ENCODE measurements at regions not wholly inside any gene's neighbourhood (a gene's known extent, or its start where the extent isn't known, plus 50 kb on each side); places are given as distances from the start of the nearest gene placed in this dataset.

- Histone ChIP-seq H3K4me3 (ENCODE audit: low read length in 2 of 2) (no peak overlapping the region), H3K4me1 (ENCODE audit: control insufficient read depth in 2 of 2, insufficient read depth in 2 of 2, low read length in 2 of 2) (no peaks in the 10 kb centered on the region), H3K27ac (ENCODE audit: low read depth in 1 of 2, low read length in 1 of 2) (no peak overlapping the region), H3K36me3 (ENCODE audit: control insufficient read depth in 2 of 2, insufficient read depth in 2 of 2, low read length in 1 of 2) (no peaks in the 10 kb centered on the region), H3K9me3 (ENCODE audit: control insufficient read depth in 2 of 2, insufficient read depth in 1 of 2, low read length in 1 of 2) (peaks cover 0 to 9% of the 10 kb centered on the region in 2 donors), H3K27me3 (ENCODE audit: control insufficient read depth in 2 of 2, insufficient read depth in 1 of 2, low read length in 1 of 2) (no peaks in the 10 kb centered on the region)
- 93% methylated on average over 1 of the region's 1 CpG for WGBS
- DNase-seq (ENCODE audit: low read depth in 6 of 9, low spot score in 9 of 9) = no peak
Observed at GRCh38 chr5:66452109-66452508, 144.1 kb upstream of the MAST4 start.

GRCh38 chr5:66454186-66455078, 141.8 kb upstream of the MAST4 start:
- 97% methylated on average over 13 of the region's 13 CpGs for WGBS
- peaks cover 0 to 9% of the 10 kb centered on the region in 2 donors for H3K9me3 ChIP-seq (ENCODE audit: control insufficient read depth in 2 of 2, insufficient read depth in 1 of 2, low read length in 1 of 2)
- no peaks in the 10 kb centered on the region for H3K27me3 ChIP-seq (ENCODE audit: control insufficient read depth in 2 of 2, insufficient read depth in 1 of 2, low read length in 1 of 2)
- H3K36me3 ChIP-seq (ENCODE audit: control insufficient read depth in 2 of 2, insufficient read depth in 2 of 2, low read length in 1 of 2) = no peaks in the 10 kb centered on the region
- no peak overlapping the region for H3K27ac ChIP-seq (ENCODE audit: low read depth in 1 of 2, low read length in 1 of 2)
- no peak for DNase-seq (ENCODE audit: low read depth in 6 of 9, low spot score in 9 of 9)
- no peak overlapping the region for H3K4me3 ChIP-seq (ENCODE audit: low read length in 2 of 2)
- no peaks in the 10 kb centered on the region for H3K4me1 ChIP-seq (ENCODE audit: control insufficient read depth in 2 of 2, insufficient read depth in 2 of 2, low read length in 2 of 2)

- Histone ChIP-seq H3K36me3 (ENCODE audit: control insufficient read depth in 2 of 2, insufficient read depth in 2 of 2, low read length in 1 of 2) (no peaks in the 10 kb centered on the region), H3K4me3 (ENCODE audit: low read length in 2 of 2) (no peak overlapping the region), H3K27me3 (ENCODE audit: control insufficient read depth in 2 of 2, insufficient read depth in 1 of 2, low read length in 1 of 2) (no peaks in the 10 kb centered on the region), H3K9me3 (ENCODE audit: control insufficient read depth in 2 of 2, insufficient read depth in 1 of 2, low read length in 1 of 2) (no peaks in the 10 kb centered on the region), H3K4me1 (ENCODE audit: control insufficient read depth in 2 of 2, insufficient read depth in 2 of 2, low read length in 2 of 2) (no peaks in the 10 kb centered on the region), H3K27ac (ENCODE audit: low read depth in 1 of 2, low read length in 1 of 2) (no peak overlapping the region)
- 97% methylated on average over 3 of the region's 3 CpGs for whole genome bisulfite sequencing
- DNase-seq (ENCODE audit: low read depth in 6 of 9, low spot score in 9 of 9) = no peak
Observed at GRCh38 chr5:66459728-66460127, 136.5 kb upstream of the MAST4 start.

GRCh38 chr5:66467564-66467963, 128.6 kb upstream of the MAST4 start:
- Histone ChIP-seq H3K36me3 (ENCODE audit: control insufficient read depth in 2 of 2, insufficient read depth in 2 of 2, low read length in 1 of 2) (no peaks in the 10 kb centered on the region), H3K4me1 (ENCODE audit: control insufficient read depth in 2 of 2, insufficient read depth in 2 of 2, low read length in 2 of 2) (no peaks in the 10 kb centered on the region), H3K9me3 (ENCODE audit: control insufficient read depth in 2 of 2, insufficient read depth in 1 of 2, low read length in 1 of 2) (peaks cover 0 to 4% of the 10 kb centered on the region in 2 donors), H3K27ac (ENCODE audit: low read depth in 1 of 2, low read length in 1 of 2) (no peak overlapping the region), H3K27me3 (ENCODE audit: control insufficient read depth in 2 of 2, insufficient read depth in 1 of 2, low read length in 1 of 2) (no peaks in the 10 kb centered on the region), H3K4me3 (ENCODE audit: low read length in 2 of 2) (no peak overlapping the region)
- WGBS = 97% methylated on average over 4 of the region's 4 CpGs
- DNase-seq (ENCODE audit: low read depth in 6 of 9, low spot score in 9 of 9) = no peak

GRCh38 chr5:66469684-66470083, 126.5 kb upstream of the MAST4 start:
- Histone ChIP-seq H3K4me1 (ENCODE audit: control insufficient read depth in 2 of 2, insufficient read depth in 2 of 2, low read length in 2 of 2) (no peaks in the 10 kb centered on the region), H3K36me3 (ENCODE audit: control insufficient read depth in 2 of 2, insufficient read depth in 2 of 2, low read length in 1 of 2) (no peaks in the 10 kb centered on the region), H3K27me3 (ENCODE audit: control insufficient read depth in 2 of 2, insufficient read depth in 1 of 2, low read length in 1 of 2) (no peaks in the 10 kb centered on the region), H3K27ac (ENCODE audit: low read depth in 1 of 2, low read length in 1 of 2) (no peak overlapping the region), H3K9me3 (ENCODE audit: control insufficient read depth in 2 of 2, insufficient read depth in 1 of 2, low read length in 1 of 2) (peaks cover 0 to 4% of the 10 kb centered on the region in 2 donors), H3K4me3 (ENCODE audit: low read length in 2 of 2) (no peak overlapping the region)
- DNase-seq (ENCODE audit: low read depth in 6 of 9, low spot score in 9 of 9) = no peak
- WGBS = 99% methylated on average over 1 of the region's 1 CpG

GRCh38 chr5:66472010-66472409, 124.2 kb upstream of the MAST4 start:
- 92% methylated on average over 1 of the region's 1 CpG for WGBS
- Histone ChIP-seq H3K27ac (ENCODE audit: low read depth in 1 of 2, low read length in 1 of 2) (no peak overlapping the region), H3K4me3 (ENCODE audit: low read length in 2 of 2) (no peak overlapping the region), H3K27me3 (ENCODE audit: control insufficient read depth in 2 of 2, insufficient read depth in 1 of 2, low read length in 1 of 2) (no peaks in the 10 kb centered on the region), H3K36me3 (ENCODE audit: control insufficient read depth in 2 of 2, insufficient read depth in 2 of 2, low read length in 1 of 2) (no peaks in the 10 kb centered on the region), H3K4me1 (ENCODE audit: control insufficient read depth in 2 of 2, insufficient read depth in 2 of 2, low read length in 2 of 2) (no peaks in the 10 kb centered on the region), H3K9me3 (ENCODE audit: control insufficient read depth in 2 of 2, insufficient read depth in 1 of 2, low read length in 1 of 2) (peaks cover 0 to 4% of the 10 kb centered on the region in 2 donors)
- DNase-seq (ENCODE audit: low read depth in 6 of 9, low spot score in 9 of 9) = no peak

GRCh38 chr5:66475731-66476130, 120.5 kb upstream of the MAST4 start:
- Histone ChIP-seq H3K9me3 (ENCODE audit: control insufficient read depth in 2 of 2, insufficient read depth in 1 of 2, low read length in 1 of 2) (no peaks in the 10 kb centered on the region), H3K4me3 (ENCODE audit: low read length in 2 of 2) (no peak overlapping the region), H3K4me1 (ENCODE audit: control insufficient read depth in 2 of 2, insufficient read depth in 2 of 2, low read length in 2 of 2) (no peaks in the 10 kb centered on the region), H3K36me3 (ENCODE audit: control insufficient read depth in 2 of 2, insufficient read depth in 2 of 2, low read length in 1 of 2) (no peaks in the 10 kb centered on the region), H3K27me3 (ENCODE audit: control insufficient read depth in 2 of 2, insufficient read depth in 1 of 2, low read length in 1 of 2) (no peaks in the 10 kb centered on the region), H3K27ac (ENCODE audit: low read depth in 1 of 2, low read length in 1 of 2) (no peak overlapping the region)
- DNase-seq (ENCODE audit: low read depth in 6 of 9, low spot score in 9 of 9) = no peak
- WGBS = 95% methylated on average over 4 of the region's 4 CpGs

- 99% methylated on average over 2 of the region's 2 CpGs for WGBS
- Histone ChIP-seq H3K36me3 (ENCODE audit: control insufficient read depth in 2 of 2, insufficient read depth in 2 of 2, low read length in 1 of 2) (no peaks in the 10 kb centered on the region), H3K9me3 (ENCODE audit: control insufficient read depth in 2 of 2, insufficient read depth in 1 of 2, low read length in 1 of 2) (peaks cover 0 to 5% of the 10 kb centered on the region in 2 donors), H3K4me1 (ENCODE audit: control insufficient read depth in 2 of 2, insufficient read depth in 2 of 2, low read length in 2 of 2) (no peaks in the 10 kb centered on the region), H3K4me3 (ENCODE audit: low read length in 2 of 2) (no peak overlapping the region), H3K27me3 (ENCODE audit: control insufficient read depth in 2 of 2, insufficient read depth in 1 of 2, low read length in 1 of 2) (no peaks in the 10 kb centered on the region), H3K27ac (ENCODE audit: low read depth in 1 of 2, low read length in 1 of 2) (no peak overlapping the region)
- no peak for DNase-seq (ENCODE audit: low read depth in 6 of 9, low spot score in 9 of 9)
Observed at GRCh38 chr5:66477596-66477995, 118.6 kb upstream of the MAST4 start.

- Histone ChIP-seq H3K4me1 (ENCODE audit: control insufficient read depth in 2 of 2, insufficient read depth in 2 of 2, low read length in 2 of 2) (no peaks in the 10 kb centered on the region), H3K27me3 (ENCODE audit: control insufficient read depth in 2 of 2, insufficient read depth in 1 of 2, low read length in 1 of 2) (no peaks in the 10 kb centered on the region), H3K9me3 (ENCODE audit: control insufficient read depth in 2 of 2, insufficient read depth in 1 of 2, low read length in 1 of 2) (no peaks in the 10 kb centered on the region), H3K27ac (ENCODE audit: low read depth in 1 of 2, low read length in 1 of 2) (no peak overlapping the region), H3K4me3 (ENCODE audit: low read length in 2 of 2) (no peak overlapping the region), H3K36me3 (ENCODE audit: control insufficient read depth in 2 of 2, insufficient read depth in 2 of 2, low read length in 1 of 2) (no peaks in the 10 kb centered on the region)
- 77% methylated on average over 5 of the region's 5 CpGs for WGBS
- DNase-seq (ENCODE audit: low read depth in 6 of 9, low spot score in 9 of 9) = no peak
Observed at GRCh38 chr5:66494437-66494836, 101.8 kb upstream of the MAST4 start.
